ENCODE measurements at regions not wholly inside any gene's neighbourhood (a gene's known extent, or its start where the extent isn't known, plus 50 kb on each side); places are given as distances from the start of the nearest gene placed in this dataset.
"Not testable (repeated sequence)": the region's sequence is repeated elsewhere in the genome, so short reads cannot be mapped to it uniquely, and the experiment has no call there.

DNA sequence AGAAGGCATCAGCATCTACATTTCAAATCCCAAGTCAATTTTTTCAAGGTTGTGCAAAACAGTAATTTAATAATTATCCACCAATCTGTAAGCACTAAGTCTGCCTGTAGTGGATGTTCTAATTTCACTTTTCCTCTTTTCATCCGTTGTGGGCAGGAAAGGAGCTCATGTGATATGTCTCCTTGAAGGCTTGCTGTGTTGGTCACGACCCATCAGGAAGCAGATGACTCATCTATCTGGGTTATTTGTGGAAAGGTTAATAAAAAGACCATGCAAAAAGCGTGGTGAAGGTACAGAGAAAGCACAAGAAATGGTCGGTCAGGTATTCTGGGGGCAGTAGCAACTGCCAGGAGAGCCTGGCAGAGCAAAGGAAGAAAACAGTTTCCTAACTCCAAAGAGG is 476.7 kb upstream of the RAB6C start:
- DNase-seq (ENCODE audit: low spot score), result no peak
- intact Hi-C loops (cut with DNase I), result no loop called here
- ATAC-seq, result no peak

- intact Hi-C loops (cut with DNase I), result no loop called here
- ATAC-seq (no peak), DNase-seq (ENCODE audit: low spot score) (no peak)
Observed at GRCh38 chr2:129504646-129505045, 474.8 kb upstream of the RAB6C start.

- intact Hi-C loops (cut with DNase I), result no loop called here
- no peak for DNase-seq (ENCODE audit: low spot score)
- no peak for ATAC-seq
Observed at GRCh38 chr2:129518937-129519336, 460.5 kb upstream of the RAB6C start.

DNA sequence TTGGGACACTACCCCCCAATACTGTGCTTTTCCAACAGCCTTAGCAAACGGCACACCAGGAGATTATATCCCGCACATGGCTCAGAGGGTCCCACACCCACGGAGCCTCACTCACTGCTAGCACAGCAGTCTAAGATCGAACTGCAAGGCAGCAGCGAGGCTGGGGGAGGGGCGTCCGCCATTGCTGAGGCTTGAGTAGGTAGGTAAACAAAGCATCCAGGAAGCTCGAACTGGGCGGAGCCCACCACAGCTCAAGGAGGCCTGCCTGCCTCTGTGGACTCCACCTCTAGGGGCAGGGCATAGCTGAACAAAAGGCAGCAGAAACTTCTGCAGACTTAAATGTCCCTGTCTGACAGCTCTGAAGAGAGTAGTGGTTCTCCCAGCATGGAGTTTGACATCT is 447.3 kb upstream of the RAB6C start:
- DNase-seq (ENCODE audit: low spot score); intact Hi-C loops (cut with DNase I); ATAC-seq: not testable (repeated sequence)

- ATAC-seq (no peak), DNase-seq (ENCODE audit: low spot score) (no peak)
- intact Hi-C loops (cut with DNase I), result no loop called here
Observed at GRCh38 chr2:129548880-129549279, 430.6 kb upstream of the RAB6C start.

DNA sequence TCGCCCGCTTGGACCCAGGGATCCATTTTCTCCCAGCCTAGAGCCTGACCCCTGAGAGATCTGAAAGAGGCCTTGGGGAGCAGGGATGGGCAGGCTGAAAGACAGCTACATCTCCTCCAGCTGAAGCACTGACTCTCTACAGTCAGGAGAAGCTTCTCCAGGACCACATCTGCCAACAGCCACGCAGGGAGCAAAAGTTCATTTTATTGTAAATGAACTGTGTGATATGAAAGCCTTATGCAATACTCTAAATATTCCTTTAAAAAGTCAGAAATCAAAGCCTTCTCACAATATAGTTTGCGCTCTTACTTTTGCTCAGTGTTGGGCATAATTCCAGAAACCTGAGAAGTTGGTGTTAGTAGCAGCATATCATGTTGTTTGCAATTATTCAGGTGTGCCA is 428.9 kb upstream of the RAB6C start:
- ATAC-seq (no peak), DNase-seq (ENCODE audit: low spot score) (no peak)
- intact Hi-C loops (cut with DNase I), result no loop called here

DNA sequence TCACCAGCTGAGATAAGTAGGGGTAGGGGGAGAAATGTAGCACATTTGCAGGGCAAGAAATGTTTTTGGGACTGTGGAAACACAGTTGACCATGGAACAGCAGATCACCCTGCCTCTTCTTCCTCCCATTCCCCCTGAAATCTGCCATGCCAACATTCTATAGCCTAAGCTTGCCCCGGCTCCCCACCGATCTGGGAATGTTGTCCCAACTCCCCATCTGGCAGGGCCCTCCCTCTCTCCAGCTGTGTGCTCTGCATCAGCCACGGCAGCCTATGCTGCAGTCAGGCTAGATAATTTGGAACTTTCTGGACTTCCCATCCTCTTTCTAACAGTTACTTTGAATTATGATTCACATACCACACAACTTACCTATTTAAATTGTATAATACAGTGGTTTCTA is 425.1 kb upstream of the RAB6C start:
- intact Hi-C loops (cut with DNase I), result no loop called here
- DNase-seq (ENCODE audit: low spot score) (no peak), ATAC-seq (no peak)

DNA sequence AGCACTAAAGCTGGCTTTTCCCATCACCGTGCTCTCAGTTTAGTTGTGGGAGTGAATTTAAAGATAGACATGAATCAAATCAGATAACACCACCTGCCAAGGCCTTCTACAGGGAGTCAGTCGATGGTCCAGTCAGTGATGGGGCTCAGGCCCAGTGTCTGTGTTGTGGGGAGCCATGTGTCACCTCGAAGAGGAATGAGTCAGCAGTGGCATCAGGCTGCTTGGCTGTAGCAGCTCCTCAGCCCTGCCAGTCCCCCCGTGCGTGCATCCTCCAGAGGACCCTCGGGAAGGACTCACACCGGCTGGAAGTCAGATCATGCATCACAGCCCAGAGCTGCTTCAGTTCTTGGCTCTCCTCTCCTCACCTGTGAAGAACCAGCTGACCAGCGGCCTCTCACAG is 420.4 kb upstream of the RAB6C start:
- ATAC-seq (no peak), DNase-seq (ENCODE audit: low spot score) (no peak)
- intact Hi-C loops (cut with DNase I), result no loop called here

DNA sequence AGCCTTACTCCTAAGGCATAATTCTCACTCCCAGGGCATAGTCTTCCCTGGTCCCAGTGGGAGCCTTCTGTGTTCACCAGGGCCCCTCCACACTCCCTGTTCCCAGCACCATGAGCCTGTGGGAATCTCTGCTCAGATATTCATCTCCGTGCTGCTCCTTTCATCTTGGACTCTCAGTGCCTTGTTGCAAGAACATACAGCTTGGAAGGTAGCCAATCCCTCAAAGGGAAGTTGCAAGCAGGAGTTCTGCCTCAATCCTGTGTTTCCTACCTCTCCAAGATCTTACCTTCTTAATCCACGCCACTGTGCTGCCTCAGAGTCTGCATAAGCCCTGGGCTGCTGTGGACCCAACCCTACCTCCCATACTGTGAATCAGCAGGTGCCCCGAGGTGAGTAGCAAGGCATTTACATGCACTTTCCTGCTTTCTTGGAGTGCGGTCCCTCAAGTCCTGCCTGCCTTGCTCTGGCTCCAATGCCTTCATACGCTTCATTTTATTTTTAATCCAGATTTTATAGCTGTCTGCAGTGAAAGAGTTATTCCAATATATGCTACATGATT is 413.8 kb upstream of the RAB6C start:
- no peak for DNase-seq (ENCODE audit: low spot score)
- ATAC-seq, result no peak
- intact Hi-C loops (cut with DNase I), result no loop called here

DNA sequence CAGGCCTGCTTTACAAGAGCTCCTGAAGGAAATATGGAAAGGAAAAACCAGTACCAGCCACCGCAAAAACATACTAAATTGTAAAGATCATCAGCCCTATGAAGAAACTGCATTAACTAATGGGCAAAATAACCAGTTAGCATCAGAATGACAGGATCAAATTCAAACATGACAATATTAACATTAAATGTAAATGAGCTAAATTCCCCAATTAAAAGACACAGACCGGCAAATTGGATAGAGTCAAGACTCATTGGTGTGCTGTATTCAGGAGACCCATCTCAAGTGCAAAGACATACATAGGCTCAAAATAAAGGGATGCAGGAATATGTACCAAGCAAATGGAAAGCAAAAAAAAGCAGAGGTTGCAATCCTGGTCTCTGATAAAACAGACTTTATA is 408.7 kb upstream of the RAB6C start:
- DNase-seq (ENCODE audit: low spot score); intact Hi-C loops (cut with DNase I); ATAC-seq: not testable (repeated sequence)

- ATAC-seq (no peak), DNase-seq (ENCODE audit: low spot score) (no peak)
- intact Hi-C loops (cut with DNase I), result no loop called here
Observed at GRCh38 chr2:129575431-129575830, 404.0 kb upstream of the RAB6C start.

GRCh38 chr2:129575880-129576279 is 403.6 kb upstream of the RAB6C start:
- no peak for ATAC-seq

DNA sequence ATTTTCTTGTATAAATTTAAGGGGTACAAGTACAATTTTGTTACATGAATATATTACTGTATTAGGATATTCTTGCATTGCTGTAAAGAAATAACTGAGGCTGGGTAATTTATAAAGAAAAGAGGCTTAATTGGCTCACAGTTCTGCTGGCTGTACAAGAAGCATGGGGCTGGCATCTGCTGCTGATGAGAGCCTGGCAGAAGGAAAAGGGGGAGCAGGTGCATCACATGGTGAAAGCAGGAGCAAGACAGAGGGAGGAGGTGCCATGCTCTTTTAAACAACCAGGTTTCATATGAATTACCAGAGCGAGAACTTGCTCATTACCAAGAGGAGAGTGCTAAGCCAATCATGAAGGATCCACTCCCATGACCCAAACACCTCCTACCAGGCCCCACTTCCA is 399.5 kb upstream of the RAB6C start:
- DNase-seq (ENCODE audit: low spot score) (no peak), ATAC-seq (no peak)
- intact Hi-C loops (cut with DNase I), result no loop called here

More at GRCh38 chr2:129575880-129576279, 403.6 kb upstream of the RAB6C start:
- no peak for DNase-seq (ENCODE audit: low spot score)
- intact Hi-C loops (cut with DNase I), result no loop called here

DNA sequence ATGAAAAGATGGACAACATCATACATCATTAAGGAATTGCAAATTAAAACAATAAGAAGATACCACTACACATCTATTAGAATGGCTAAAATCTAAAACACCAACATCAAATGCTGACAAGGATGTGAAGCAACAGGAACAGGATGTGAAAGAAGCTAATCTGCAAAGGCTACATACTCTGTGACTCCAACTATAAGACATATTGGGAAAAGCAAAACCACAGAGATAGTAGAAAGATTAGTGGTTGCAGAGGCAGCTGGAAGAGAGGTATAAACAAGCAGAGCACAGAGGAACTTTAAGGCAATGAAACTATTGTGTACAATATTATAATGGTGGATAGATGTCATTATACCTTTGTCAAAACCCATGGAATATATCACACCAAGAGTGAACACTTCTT is 393.7 kb upstream of the RAB6C start:
- no peak for ATAC-seq
- intact Hi-C loops (cut with DNase I), result no loop called here

DNA sequence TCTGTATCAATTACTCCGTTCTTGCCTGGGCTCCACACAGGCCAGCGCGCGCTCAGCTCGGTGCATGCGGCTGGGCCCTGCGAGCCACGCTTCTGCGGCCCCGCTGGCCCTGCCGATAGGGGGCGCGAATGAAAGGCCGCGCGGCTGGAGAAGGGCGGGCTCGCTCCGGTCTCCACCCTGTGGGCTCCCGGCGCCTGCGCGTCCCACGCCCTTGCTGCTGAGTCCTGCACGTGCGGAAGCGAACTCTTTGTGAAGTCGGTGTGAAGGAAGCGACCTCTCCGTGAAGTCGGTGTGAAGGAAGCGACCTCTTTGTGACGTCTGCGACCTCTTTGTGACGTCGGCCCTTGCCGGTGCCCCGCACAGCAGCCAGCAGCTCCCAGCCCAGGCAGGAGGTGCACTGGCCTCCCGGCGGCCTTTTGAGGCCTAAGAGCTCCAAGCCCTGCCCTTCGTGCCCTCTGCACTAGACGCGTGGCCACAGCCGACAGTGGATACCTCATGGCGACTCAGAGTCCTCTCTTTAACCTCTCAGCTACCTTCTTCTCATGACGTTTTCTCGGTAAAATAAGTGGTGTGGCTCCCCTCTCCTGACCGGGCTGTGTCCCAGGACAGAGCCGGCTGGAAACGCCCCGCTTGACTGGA is 391.9 kb upstream of the RAB6C start:
- DNase-seq (ENCODE audit: low spot score) (no peak), ATAC-seq (no peak)
- intact Hi-C loops (cut with DNase I), result no loop called here

More for the DNA sequence above, 393.7 kb upstream of the RAB6C start:
- no peak for DNase-seq (ENCODE audit: low spot score)

- ATAC-seq, result no peak
- intact Hi-C loops (cut with DNase I), result no loop called here
- DNase-seq (ENCODE audit: low spot score), result no peak
Observed at GRCh38 chr2:129604560-129604959, 374.9 kb upstream of the RAB6C start.

GRCh38 chr2:129605646-129606045 is 373.8 kb upstream of the RAB6C start:
- DNase-seq (ENCODE audit: low spot score) (no peak), ATAC-seq (peak; percentile 26)
- intact Hi-C loops (cut with DNase I), result no loop called here

- DNase-seq (ENCODE audit: low spot score) (no peak), ATAC-seq (no peak)
- intact Hi-C loops (cut with DNase I), result no loop called here
Observed at GRCh38 chr2:129606496-129607270, 372.8 kb upstream of the RAB6C start.

DNA sequence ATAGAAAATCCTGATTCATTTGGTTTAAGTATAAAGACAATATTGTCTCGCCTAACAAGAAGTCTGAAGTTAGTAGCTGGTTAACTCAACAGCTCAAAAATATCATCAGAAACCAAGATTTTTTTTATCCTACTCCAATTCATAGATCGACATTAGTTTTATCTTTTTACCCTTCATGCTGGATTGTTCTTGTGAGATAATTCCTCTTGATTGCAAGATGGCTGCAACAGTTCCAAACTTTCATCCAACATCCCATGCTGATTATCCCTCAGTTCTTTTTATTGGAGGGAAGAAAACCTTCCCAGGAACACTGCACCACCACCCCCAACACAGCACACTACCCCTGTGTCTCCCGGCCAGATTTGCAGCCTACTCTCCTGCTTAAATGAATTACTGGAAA is 370.2 kb upstream of the RAB6C start:
- DNase-seq (ENCODE audit: low spot score), result no peak
- intact Hi-C loops (cut with DNase I), result no loop called here
- ATAC-seq, result no peak

DNA sequence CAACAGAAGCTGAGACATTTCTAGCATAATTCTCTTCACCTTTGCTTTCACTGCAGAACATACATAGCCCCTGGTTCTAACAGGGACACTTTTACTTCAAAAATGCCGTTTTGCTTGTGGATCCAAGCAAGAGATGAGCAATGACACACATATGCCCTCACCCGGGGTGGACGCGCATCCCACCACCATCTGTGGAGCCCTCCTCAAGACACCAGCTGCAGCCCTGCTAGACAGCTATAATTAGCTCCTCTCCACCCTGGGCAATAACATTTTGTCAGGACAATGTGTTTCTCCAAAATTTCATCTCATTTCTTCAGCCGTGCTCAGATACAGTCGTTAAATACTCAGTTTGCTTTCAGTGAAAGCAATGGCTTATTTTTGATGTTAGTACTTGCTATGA is 368.7 kb upstream of the RAB6C start:
- intact Hi-C loops (cut with DNase I), result no loop called here
- no peak for DNase-seq (ENCODE audit: low spot score)
- ATAC-seq, result no peak

DNA sequence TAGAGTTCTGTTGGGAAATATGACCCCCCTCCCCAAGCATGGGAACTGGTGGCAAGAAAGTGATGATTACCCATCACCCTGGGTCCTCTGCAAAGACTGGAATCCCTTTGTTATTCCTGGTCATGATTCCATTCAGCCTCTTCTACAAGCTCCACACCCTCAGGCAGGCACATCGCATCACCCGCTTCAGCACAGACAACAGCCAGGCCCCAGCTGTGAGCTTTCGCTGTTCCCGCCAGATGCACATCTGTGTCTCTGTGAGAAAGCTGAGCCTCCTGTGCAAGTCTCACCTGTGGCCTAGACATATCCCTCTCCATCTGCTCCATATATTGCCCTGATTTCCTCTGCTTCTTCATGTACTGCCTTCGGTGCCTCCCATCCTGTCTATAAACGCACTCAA is 368.0 kb upstream of the RAB6C start:
- ATAC-seq (no peak), DNase-seq (ENCODE audit: low spot score) (no peak)
- intact Hi-C loops (cut with DNase I), result no loop called here

Data from sciatic nerve (tissue), 2 donors.